PC-9 (cell line): ENCODE measurements at regions not wholly inside any gene's neighbourhood (a gene's known extent, or its start where the extent isn't known, plus 50 kb on each side); places are given as distances from the start of the nearest gene placed in this dataset.
"Not testable (repeated sequence)": the region's sequence is repeated elsewhere in the genome, so short reads cannot be mapped to it uniquely, and the experiment has no call there.

Experiments used
- BruUV-seq: library from RNA; stranded (reverse); fragments of 400-500 nt; replicated peaks from 2 replicates; lab custom pipeline; 2021; lab: Mats Ljungman, UMichigan
- CTCF ChIA-PET: fragments of 300-600 bp; sonication (Branson Sonifier 250); formaldehyde crosslinking; loops from one replicate; lab custom pipeline; 2022; ENCODE audit warnings: antibody characterized with exemption; lab: Charles Lee
- POLR2A ChIA-PET: fragments of 300-600 bp; sonication (Branson Sonifier 250); formaldehyde crosslinking; loops from one replicate; lab custom pipeline; 2022; ENCODE audit warnings: antibody characterized with exemption; ENCODE audit not compliant: unreplicated experiment; lab: Charles Lee
- DNase-seq, 2 experiments: peaks; one replicate each; pipeline versions ENCODE4 v3.0.0 to v3.0.0-alpha.2; 2015 to 2022; ENCODE audit warnings: mixed read lengths in 1 of 2
- H2AFZ ChIP-seq: fragments of 200-600 bp; sonication (generic); 2 replicates; pipeline ENCODE4 v1.8.1; 2017; ENCODE audit warnings: antibody characterized with exemption
- H3F3A ChIP-seq: fragments of 200-600 bp; sonication (generic); 2 replicates; pipeline ENCODE4 v1.8.1; 2017; ENCODE audit warnings: antibody characterized with exemption, mild to moderate bottlenecking, low read depth; ENCODE audit not compliant: insufficient read depth
- H3K27ac ChIP-seq: fragments of 200-600 bp; sonication (generic); 2 replicates; pipeline ENCODE4 v1.6.1; 2016; ENCODE audit warnings: mixed run types
- H3K27me3 ChIP-seq: fragments of 200-600 bp; sonication (generic); 2 replicates; pipeline ENCODE4 v1.6.1; 2016; ENCODE audit warnings: low read depth, mixed run types; ENCODE audit not compliant: insufficient read depth
- H3K36me3 ChIP-seq: fragments of 200-600 bp; sonication (generic); 2 replicates; pipeline ENCODE4 v1.6.1; 2016; ENCODE audit warnings: low read depth, mixed run types
- H3K4me1 ChIP-seq: fragments of 200-600 bp; sonication (generic); replicated peaks from 2 replicates; pipeline ENCODE4 v1.6.1; 2016; ENCODE audit warnings: mixed run types; ENCODE audit not compliant: insufficient read depth
- H3K4me2 ChIP-seq: fragments of 200-600 bp; sonication (generic); 2 replicates; pipeline ENCODE4 v1.6.1; 2017; ENCODE audit warnings: mixed run types
- H3K4me3 ChIP-seq: fragments of 200-600 bp; sonication (generic); 2 replicates; pipeline ENCODE4 v1.6.1; 2016; ENCODE audit warnings: mixed run types
- H3K79me2 ChIP-seq: fragments of 200-600 bp; sonication (generic); 2 replicates; pipeline ENCODE4 v1.6.1; 2017; ENCODE audit warnings: low read depth, mixed run types
- H3K9me2 ChIP-seq: fragments of 200-600 bp; sonication (generic); 2 replicates; pipeline ENCODE4 v1.8.1; 2017; ENCODE audit warnings: mild to moderate bottlenecking; ENCODE audit not compliant: insufficient read depth
- H3K9me3 ChIP-seq: fragments of 200-600 bp; sonication (generic); 2 replicates; pipeline ENCODE4 v1.8.1; 2016; ENCODE audit warnings: low read depth; ENCODE audit not compliant: insufficient read depth
- H4K20me1 ChIP-seq: fragments of 200-600 bp; sonication (generic); 2 replicates; pipeline ENCODE4 v1.8.1; 2017; ENCODE audit not compliant: insufficient read depth
- CTCF ChIP-seq: fragments of 200-600 bp; sonication (generic); conservative IDR thresholded peaks from 2 replicates; pipeline ENCODE4 v1.6.1; 2017; ENCODE audit warnings: mixed run types, antibody characterized with exemption, mild to moderate bottlenecking, moderate library complexity
- EZH2 ChIP-seq: fragments of 200-600 bp; sonication (generic); IDR thresholded peaks from 2 replicates; pipeline ENCODE4 v1.8.0; 2017; ENCODE audit warnings: antibody characterized with exemption, low read depth
- intact Hi-C: fragments of 100-400 bp; cut with micrococcal nuclease; formaldehyde crosslinking; loops from one replicate; pipeline ENCODE4 v1.10.0; 2022; ENCODE audit not compliant: unreplicated experiment

- ChIA-PET POLR2A (no interaction called here), CTCF (no interaction called here)
- H3F3A ChIP-seq: no peaks in the 10 kb centered on the region
- H3K9me3 ChIP-seq: no peaks in the 10 kb centered on the region
- 0 out of 2 replicates have a peak overlapping the region, but pooled peaks have one; percentile 33 for H2AFZ ChIP-seq
- H3K9me2 ChIP-seq: no peaks in the 10 kb centered on the region
- no peak overlapping the region for H3K27ac ChIP-seq
- no peaks in the 10 kb centered on the region for H3K79me2 ChIP-seq
- no peaks in the 10 kb centered on the region for H3K4me1 ChIP-seq
- H4K20me1 ChIP-seq: no peaks in the 10 kb centered on the region
- peaks cover 2% of the 10 kb centered on the region; the same call in 1 of the 2 replicates for H3K27me3 ChIP-seq
- peak overlapping the region; percentile 47; the same call in 1 of the 2 replicates for H3K4me2 ChIP-seq
- peak overlapping the region; percentile 18; the same call in 1 of the 2 replicates for H3K4me3 ChIP-seq
- no peaks in the 10 kb centered on the region for H3K36me3 ChIP-seq
- no peak for DNase-seq
- TF ChIP-seq CTCF (no peak), EZH2 (no peak)
- intact Hi-C loops: loop anchor here (2.0 kb wide), 1 partner anchor 619 kb away; no protein-coding TSS in a partner anchor
- BruUV-seq: no TSS peak
Observed at GRCh38 chr10:28177944-28178637, 124.8 kb downstream of the MPP7 start.

- H2AFZ ChIP-seq, H3K36me3 ChIP-seq, BruUV-seq, H3F3A ChIP-seq, DNase-seq, H4K20me1 ChIP-seq, H3K4me1 ChIP-seq, H3K27ac ChIP-seq, H3K9me2 ChIP-seq, H3K9me3 ChIP-seq, H3K79me2 ChIP-seq, CTCF ChIA-PET, intact Hi-C loops, POLR2A ChIA-PET, H3K4me3 ChIP-seq, H3K4me2 ChIP-seq, H3K27me3 ChIP-seq: not testable (repeated sequence)
Observed at GRCh38 chr10:28176498-28176897, 126.4 kb downstream of the MPP7 start.

- intact Hi-C loops: no loop called here
- H3K4me1 ChIP-seq: no peaks in the 10 kb centered on the region
- no peaks in the 10 kb centered on the region for H3K36me3 ChIP-seq
- DNase-seq: no peak
- TF ChIP-seq CTCF (no peak), EZH2 (no peak)
- H3K79me2 ChIP-seq: no peaks in the 10 kb centered on the region
- no peak overlapping the region for H3K4me3 ChIP-seq
- peaks cover 8% of the 10 kb centered on the region; the same call in 1 of the 2 replicates for H3K27me3 ChIP-seq
- H4K20me1 ChIP-seq: no peaks in the 10 kb centered on the region
- no peak overlapping the region for H3K4me2 ChIP-seq
- POLR2A ChIA-PET: no interaction called here
- no peaks in the 10 kb centered on the region for H3K9me3 ChIP-seq
- BruUV-seq: no TSS peak
- no peaks in the 10 kb centered on the region for H3F3A ChIP-seq
- H2AFZ ChIP-seq: no peak overlapping the region
- H3K27ac ChIP-seq: no peak overlapping the region
- CTCF ChIA-PET: no interaction called here
- no peaks in the 10 kb centered on the region for H3K9me2 ChIP-seq
Observed at GRCh38 chr10:28172223-28172610, 130.6 kb downstream of the MPP7 start.
